ENCODE measurements at regions not wholly inside any gene's neighbourhood (a gene's known extent, or its start where the extent isn't known, plus 50 kb on each side); places are given as distances from the start of the nearest gene placed in this dataset.
"Not testable (repeated sequence)": the region's sequence is repeated elsewhere in the genome, so short reads cannot be mapped to it uniquely, and the experiment has no call there.

DNA sequence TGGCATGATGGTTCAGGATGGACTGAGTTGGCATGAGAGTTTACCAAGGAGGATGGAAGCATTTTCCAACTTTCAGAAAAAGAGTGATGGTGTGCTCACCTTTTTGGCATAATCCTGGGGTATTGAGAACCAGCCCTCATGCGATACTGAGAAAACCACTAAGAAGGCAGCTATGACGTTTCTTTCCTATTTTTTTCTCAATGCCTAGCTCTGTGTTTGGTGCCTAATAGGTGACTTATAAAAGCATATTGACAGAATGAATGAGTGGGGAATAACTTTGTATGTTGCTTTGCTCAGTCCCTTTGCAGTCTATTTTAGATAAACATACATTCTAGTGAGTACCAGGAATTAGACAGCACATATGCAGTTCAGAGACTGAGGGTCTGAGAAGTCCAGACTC, 816.3 kb downstream of the DHX35 start:
- DNase-seq (ENCODE audit: low read depth) = no peak

DNA sequence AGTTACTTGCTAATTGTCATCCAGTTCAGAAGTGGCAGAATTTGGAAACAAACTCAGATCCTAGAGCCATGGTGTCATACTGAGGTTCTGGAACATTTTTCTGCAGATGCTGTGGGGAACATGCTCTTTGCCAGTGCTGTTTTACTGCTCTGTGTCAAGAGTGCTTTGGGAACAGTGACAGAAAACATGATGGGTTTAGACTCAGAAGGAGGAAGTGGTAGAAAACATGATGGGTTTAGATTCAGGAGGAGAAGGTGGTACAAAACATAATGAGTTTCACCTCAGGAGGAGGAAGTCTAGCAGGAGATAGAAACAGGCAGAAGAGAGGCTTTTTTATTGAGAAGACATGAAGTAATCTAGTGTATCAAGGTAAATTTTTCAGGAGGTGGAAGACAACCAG, 815.5 kb downstream of the DHX35 start:
- DNase-seq (ENCODE audit: low read depth) = no peak

DNA sequence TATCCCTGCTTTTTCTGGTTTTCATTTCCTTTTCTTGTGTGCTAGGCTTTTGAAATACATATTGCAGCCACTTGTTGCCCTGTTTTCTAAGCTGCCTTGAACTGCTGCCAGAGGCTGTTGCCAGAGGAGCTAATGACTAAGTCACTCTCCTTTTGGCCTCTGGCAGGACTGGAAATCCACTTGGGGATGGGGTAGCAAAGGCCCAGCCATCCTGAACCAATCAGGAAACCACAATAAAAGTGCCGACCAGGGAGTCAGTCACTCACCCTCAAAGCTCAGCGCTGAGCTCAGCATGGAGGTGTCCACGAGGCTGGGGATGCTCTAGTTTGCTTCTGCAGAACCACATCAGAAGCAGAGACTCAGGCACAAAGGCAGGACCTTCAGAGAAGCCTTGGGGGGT, 813.0 kb downstream of the DHX35 start:
- peak; percentile 98 for DNase-seq (ENCODE audit: low read depth)

DNA sequence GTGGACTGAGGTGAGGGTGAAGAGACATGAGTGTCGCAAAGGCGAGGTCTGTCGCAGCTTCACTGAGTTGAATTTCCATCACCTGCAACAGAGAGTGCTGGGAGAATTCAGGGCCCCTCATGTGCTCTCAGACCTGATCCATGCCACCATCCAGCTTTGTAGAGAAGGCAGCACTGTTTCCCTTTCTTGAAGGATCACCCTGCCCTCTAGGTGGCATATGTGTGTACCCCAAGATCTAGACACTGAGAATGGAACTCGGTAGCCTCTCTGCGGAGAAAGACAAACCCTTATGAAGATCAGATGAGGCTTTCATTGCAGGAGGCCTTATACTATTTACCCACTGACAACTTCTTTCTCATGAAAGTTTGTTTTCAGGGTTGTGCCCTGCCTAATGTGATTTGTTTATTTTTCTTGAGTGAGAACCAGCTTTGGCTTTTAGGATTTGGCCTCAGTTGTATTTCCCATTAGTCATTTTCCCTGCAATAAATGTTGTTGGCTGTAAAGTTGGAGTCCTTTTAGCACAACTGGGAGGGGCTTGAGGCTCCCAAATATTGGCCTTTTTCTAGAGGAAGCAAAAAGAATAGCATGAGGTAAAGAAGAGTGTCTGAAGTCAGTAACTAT, 811.3 kb downstream of the DHX35 start:
- DNase-seq (ENCODE audit: low read depth) = peak; percentile 92

DNA sequence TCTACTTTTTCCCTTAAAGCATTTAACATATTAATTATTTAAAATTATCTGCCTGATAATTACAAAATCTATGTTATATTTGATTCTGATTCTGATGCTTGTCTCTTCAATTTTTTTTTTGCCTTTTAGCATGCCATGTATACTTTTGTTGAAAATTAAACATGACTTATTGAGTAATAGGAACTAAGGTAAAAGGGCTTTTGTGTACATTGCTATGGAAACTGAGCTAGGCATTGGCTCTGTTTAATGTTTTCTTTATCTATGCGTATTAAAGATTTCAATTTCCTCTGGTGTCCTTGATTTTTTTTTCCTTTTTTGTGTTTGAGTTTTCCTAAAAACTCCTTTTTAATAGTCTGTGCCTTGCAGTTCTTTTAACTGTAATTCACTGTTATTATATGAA, 805.2 kb downstream of the DHX35 start:
- DNase-seq (ENCODE audit: low read depth) = no peak

DNA sequence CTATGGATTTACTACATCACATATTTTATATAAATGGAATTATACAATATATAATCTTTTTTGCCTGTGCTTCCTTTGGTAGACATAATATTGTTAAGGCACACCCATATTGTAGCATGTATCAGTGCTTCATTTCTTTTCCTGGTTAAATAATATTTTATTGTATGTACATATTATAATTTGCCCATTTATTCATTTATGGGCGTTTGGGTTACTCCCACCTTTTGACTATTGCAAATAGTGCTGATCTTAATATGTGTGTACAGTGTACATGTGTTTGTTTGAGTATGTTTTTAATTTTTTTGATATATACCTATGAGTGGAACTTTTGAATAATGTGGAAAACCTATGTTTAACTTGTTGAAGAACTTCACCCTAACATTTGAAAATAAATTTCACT, 804.2 kb downstream of the DHX35 start:
- no peak for DNase-seq (ENCODE audit: low read depth)

DNA sequence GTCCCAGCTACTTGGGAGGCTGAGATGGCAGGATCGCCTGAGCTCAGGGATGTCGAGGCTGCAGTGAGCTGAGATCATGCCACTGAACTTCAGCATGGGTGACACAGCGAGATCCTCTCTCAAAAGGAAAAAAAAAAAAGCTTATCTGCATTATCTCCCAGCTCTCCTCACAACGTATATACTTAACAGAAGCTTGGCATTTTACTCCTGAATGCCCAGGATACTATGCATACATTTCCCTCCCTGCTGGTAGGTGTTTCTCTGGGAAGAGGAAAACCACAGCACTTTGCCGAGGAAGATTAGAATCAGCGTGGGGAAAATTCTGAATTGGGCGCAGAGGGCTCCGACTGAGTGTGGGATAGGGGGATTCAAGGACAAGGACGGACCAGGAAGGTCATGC, 800.6 kb downstream of the DHX35 start:
- no peak for DNase-seq (ENCODE audit: low read depth)

DNA sequence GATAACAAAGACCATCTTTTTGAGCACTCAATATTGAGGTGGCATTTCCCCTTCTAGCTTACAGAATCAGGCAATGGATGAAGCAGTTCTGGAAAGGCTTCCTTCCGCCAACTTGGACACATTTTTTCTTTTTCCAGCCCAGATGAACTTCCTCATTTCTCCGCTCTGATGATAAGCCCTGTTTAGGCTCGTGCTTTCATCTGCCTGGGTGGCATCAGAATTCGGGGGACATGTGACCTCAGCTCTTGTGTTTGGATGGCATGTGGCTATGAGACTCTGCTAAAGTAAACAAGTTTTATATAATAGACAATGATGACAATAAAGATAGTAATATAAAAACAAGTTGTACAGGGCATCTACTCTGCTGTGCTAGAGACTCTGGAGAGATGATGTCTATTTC, 796.7 kb downstream of the DHX35 start:
- no peak for DNase-seq (ENCODE audit: low read depth)

DNA sequence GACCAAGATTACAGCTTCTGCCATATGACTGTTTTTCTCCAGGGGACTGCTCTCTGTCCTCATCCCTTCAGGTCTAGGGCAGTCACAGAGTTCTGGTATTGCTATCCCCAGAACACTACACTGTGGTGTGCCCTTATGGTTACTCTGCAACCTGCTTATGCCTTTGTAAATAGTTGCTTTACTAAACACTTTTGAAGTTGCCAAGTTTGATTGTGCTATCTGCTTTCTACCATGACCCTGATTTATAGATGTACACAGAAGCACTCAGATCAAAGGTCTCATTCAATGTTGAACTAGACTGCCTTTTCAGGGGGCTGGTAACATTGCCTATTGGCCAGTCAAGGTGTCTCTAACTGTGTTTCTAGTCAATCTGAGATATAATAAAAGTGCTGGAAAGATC, 794.7 kb downstream of the DHX35 start:
- no peak for DNase-seq (ENCODE audit: low read depth)

DNA sequence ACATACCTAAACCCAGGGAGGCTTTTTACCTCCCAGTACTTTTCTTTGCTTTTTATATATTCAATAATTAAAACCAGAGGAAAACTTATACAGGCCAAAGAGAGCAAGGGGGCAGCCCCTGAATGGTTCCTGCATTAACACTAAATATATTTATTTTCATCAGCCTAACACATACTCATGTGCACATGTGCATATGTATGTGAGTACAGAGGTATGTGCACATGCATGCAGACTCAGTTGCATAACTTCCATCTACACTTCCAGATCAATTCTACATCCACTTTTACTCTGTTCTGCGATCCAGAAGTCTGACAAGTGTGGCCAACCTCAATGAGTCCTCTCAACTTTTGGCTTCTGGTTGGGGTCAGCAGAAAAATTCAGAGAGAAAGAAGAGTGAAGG, 794.2 kb downstream of the DHX35 start:
- DNase-seq (ENCODE audit: low read depth) = no peak

DNA sequence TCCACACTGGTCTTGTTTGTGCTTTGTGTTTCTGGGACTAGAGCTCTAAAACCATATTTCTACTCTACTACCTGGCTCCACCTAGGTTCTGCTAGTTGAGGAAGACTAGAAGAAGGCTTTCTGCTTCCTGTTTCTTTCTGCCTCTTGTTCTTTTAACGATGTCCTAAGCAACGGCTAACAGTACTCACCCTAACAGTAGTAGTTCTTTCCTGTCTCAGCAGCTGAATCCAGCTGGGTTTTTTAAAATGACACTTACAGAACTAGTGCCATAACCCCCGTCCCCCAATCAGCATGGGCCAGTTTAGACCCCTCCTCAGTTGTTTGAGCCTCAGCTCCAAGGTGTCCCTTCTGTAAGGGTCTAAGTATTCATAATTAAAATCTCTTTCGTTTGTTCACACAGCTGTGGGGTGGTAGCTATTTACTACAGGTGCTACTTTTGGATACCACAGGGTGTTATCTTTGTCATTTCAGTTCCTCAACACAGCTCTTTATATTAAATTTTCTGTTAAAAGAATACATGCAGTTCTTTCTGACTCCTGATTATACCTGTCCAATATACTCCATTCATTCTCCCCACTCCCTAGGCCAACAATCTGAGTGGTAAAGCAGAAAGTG, 790.2 kb downstream of the DHX35 start:
- DNase-seq (ENCODE audit: low read depth) = no peak

DNA sequence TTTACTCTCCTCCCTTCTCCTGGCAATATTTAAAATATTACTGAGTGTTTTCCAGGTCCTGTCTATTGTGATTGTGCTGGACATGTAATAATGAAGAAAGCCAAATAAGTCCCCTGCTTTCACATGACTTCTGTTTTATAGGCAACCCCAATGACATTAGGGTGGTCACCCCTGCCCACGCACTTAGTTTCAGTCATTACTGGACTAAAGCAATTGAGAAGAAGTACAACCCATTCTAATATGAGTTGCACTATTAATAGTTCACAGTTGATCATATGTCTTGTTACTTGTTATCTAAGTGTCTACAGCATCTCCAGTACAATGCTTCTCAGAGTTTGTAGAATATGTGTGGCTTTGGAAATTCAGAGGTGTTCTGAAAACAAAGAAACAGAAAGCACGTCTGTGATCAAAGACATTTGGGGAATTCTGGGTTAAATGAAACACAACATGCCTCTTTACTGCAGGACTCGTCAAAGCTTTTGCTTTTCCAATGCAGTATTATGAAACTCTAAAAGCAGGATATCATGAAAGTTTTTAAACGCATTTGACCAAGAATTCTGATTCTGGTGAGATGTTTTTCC, 789.5 kb downstream of the DHX35 start:
- no peak for DNase-seq (ENCODE audit: low read depth)

DNA sequence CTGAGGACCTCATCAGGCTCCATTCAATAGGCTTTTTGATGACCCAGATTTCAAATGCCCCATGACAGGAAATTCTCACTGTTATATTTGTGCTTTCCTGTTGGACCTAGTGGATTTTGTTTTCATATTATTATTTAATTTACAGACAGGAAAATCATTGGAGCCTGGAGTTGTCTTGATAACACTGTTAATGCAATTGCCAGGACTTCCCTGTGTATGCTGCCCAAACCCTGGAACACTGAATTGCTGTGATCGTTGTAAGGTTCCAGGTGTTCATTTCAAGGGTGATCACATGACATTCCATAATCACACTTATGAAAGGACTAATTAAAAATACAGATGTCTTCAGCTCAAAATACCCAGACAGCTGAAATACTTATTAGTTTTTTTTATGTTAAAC, 783.2 kb downstream of the DHX35 start:
- no peak for DNase-seq (ENCODE audit: low read depth)

DNA sequence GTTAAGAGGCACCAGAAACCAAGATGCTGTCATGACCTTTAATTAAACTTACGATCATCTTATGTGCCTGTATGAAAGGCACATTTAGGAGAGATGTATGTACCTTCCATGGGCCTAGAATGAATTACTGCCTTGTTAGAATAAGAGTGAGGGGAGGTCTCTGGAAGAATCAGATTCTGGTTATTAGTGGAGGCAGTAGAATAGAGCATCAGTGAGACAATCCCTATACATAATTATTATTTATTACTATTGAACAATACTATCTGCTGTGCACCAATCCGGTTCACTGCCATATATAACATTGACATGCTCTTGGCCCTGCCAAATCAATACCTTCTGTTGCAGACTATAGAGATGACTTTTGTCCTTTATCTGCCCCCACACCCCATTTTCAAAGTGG, 776.5 kb downstream of the DHX35 start:
- DNase-seq (ENCODE audit: low read depth) = no peak

DNA sequence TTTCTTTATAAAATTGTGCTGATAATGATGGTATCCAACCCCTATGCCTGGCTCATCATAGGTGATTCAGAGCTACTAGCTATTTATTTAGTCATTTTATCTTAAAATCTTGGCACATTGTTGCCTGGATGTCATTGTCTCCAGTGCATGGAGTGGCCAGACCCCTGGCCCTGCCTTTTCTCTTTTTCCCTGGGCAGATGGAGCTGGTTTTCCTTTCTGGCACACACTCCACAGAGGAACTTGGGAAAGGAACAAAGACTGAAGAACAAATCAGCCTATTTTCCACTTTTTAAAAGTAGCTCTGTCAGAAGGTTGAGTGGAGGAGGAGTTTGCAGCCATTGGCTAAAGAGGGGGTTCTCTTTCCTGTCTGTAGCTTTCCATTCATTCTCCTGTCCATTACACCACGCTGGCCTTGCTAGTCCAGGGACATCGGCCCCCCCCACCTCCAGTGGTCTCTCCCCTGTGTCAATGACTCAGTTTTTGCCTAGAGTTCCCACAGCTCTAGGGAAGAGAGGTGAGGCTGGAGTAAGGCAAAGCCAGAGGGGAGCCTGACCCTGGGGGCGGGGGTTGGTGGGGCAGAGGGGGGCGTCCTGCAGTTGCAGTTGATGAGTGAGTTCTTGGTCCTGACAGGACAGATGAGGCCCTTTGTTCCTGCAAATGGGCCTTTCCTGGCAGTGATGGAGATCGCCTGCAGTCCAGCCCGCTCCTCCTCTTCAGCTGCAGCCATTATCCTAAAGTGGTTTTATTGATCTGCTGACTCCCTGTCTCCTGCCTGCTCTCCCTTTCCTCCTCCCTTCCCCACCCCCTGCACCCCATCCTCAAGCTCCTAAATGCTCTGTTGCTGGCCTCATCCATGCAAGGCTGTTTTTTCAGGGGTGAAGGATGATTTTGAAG, 774.5 kb downstream of the DHX35 start:
- DNase-seq (ENCODE audit: low read depth) = peak; percentile 52

DNA sequence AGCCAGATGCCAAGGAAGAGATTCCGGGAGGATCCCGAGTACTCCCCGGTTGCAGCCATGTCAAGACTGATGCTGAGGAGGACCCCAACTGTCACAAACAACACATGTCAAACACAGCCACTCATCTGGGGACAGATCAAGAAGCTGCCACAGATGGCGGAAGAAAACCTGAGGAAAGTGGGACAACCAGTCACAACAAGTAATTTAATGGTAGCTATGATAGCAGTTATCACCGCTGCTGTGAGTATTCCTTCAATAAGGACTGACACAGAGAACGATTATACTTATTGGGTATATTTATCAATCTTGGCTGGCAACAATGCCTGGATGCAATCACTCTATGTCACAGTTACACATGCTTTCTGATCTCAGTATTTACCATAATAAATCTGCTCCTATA, 763.4 kb downstream of the DHX35 start:
- DNase-seq (ENCODE audit: low read depth) = not testable (repeated sequence)

DNA sequence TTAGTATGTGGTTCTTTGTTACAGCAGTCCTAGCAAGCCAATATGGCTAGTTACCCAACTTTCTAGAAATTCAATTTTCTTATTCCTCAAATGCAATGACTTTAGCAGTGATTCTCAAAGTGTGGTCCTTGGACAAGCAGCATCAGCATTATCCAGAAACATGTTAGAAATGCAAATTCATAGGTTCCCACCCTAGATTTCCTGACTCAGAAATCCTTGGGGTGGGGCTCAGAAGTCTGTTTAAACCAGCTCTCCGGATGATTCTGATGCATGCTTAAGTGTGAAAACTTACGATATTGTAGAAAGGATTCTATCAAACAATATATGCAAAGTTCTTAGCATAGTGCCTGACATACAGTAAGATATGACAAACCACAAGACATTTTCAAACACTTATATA, 757.1 kb downstream of the DHX35 start:
- DNase-seq (ENCODE audit: low read depth) = no peak

DNA sequence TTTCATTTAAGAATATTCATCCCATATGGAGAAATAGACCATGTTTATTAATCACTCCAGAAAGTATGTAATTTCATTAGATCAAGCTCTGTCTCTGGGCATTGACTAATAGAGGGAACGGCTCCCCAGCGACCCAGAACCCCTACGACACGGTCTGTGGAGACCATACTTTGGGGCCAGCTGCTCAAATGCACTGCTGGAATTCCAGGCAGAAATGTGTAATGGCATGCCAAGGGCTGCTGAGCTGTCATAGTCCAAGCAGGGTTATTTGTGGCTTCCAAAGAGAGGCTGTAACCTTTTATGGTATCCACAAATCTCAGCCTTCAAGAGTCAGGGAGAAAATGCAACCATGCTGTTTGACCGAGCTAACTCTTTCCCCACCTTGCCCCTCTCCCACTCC, 755.8 kb downstream of the DHX35 start:
- peak; percentile 51 for DNase-seq (ENCODE audit: low read depth)

DNA sequence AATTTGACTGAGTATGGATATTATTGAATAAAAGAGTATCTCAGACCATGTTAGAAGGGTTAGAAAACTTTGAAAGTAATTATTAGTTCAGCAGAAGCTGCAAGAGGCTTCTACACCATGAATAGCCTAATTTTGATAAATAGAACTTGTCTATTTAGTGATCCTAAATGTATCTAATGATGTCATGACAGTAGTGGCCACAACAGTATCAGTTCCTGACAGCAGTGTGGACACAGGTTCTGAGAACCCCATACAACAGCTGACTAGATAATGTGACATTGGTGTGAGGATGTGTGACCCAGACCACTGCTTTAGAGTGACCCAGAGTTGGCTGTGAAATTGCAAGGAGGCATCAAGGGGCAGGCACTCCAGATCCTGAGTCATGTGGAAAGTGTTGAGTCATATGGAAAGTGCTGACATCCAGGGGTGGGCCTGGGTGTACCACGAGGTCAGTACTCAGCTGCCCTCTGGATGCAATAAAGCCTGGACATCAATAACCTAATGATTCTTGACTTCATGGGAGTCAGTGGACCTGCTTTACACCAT, 754.7 kb downstream of the DHX35 start:
- peak; percentile 68 for DNase-seq (ENCODE audit: low read depth)

DNA sequence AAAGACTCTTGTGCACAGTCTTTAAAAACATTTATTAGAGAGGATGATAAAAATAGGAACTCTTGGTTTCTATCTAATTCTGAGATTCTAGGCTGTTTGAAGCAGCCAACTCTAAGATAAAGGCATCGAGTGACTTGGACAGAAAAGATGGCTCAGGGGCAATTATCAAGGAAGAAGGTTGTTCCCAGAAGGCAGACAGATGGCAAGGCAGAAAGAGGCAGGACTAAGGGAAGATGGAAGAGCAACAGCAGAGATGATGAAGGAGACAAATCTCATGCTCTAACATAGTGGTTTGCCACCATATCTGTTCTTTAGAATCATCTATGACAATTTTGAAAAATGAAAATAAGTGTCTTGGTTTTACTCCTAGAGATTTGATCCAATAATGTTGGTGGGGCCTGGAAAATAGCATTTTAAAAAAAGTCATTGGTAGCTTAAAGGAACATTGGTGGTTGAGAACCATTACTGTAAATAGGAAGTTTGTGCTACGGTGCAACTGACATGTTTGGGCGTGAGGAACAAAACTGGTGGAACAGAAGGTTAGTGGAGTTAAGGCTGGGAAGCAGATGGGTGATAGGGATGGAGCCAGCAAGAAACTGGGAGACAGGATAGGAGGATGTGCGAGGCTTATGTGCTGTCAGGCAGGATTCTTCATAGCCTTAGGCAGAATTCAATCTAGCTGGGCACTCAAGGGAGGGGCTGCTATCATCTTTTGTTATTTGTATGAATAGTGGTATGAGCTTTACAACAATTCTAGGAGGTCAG, 751.1 kb downstream of the DHX35 start:
- DNase-seq (ENCODE audit: low read depth) = no peak

DNA sequence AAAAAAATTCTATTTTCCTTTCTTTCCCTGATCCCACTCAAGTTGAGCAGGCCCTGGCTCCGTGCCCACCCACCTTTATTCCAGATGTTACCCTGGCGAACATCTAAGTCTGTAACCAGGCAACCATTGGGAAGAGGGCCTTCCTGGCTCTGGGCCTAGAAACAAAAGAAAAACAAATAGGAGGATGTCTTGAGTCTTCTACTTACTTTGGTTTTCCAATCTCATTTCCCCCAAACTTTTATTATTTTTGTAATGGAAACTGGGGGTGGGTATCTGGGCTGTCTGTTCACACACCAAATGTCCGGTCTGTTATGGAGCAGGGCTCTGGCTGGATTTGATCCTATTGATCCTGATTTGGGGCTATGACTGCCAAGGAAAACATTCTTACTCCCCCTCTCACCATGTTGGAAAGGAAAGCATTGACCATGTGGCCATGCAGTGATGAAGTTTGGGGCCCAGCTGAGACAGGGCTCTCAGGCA, 744.1 kb downstream of the DHX35 start:
- no peak for DNase-seq (ENCODE audit: low read depth)

DNA sequence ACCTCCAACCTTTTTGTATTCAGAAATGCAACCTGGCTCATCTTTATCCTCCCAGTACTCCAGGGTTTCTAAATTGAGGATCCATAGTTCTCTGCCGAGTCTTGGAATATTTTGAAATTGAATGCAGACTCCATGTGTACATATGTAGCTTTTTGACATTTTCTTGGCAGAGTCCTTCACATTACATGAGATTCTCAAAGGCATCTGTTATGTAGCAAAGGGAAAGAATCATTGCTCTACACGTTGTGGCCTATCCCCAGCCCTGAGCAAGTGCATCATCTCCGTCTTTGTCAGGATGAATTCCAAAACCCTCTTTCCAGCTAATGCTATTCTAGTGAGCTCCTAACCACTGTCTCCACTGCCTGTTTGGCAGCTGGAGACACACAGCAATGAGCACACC, 742.9 kb downstream of the DHX35 start:
- DNase-seq (ENCODE audit: low read depth) = no peak
